IPS-NIHi7 (cell line): ENCODE measurements at regions not wholly inside any gene's neighbourhood (a gene's known extent, or its start where the extent isn't known, plus 50 kb on each side); places are given as distances from the start of the nearest gene placed in this dataset.
"Not testable (repeated sequence)": the region's sequence is repeated elsewhere in the genome, so short reads cannot be mapped to it uniquely, and the experiment has no call there.

ENCODE experiments used
- DNase-seq: peaks from one replicate; pipeline ENCODE4 v3.0.0; 2012; ENCODE audit warnings: mixed read lengths; ENCODE audit errors: extremely low spot score

DNA sequence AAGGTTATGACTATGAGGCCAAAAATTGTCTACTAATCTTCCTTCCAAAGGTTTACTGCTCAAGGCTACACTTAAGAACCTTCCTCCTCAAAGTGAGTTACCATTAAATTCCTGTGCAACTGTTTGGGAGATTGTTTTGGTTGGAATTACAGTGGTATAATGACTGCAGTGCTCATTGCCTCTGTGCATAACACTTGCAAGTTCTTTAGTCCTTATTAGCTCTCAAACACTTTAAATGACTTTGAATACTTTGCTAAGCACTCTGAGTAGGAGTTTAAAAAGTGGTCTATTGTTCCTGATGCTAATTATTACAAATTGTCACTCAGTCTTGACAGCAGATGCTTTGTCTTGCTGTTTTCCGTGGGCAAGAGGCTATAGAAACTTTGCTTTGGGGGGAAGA is 422.8 kb upstream of the PABPC4L start:
- DNase-seq = peak; percentile 11

DNA sequence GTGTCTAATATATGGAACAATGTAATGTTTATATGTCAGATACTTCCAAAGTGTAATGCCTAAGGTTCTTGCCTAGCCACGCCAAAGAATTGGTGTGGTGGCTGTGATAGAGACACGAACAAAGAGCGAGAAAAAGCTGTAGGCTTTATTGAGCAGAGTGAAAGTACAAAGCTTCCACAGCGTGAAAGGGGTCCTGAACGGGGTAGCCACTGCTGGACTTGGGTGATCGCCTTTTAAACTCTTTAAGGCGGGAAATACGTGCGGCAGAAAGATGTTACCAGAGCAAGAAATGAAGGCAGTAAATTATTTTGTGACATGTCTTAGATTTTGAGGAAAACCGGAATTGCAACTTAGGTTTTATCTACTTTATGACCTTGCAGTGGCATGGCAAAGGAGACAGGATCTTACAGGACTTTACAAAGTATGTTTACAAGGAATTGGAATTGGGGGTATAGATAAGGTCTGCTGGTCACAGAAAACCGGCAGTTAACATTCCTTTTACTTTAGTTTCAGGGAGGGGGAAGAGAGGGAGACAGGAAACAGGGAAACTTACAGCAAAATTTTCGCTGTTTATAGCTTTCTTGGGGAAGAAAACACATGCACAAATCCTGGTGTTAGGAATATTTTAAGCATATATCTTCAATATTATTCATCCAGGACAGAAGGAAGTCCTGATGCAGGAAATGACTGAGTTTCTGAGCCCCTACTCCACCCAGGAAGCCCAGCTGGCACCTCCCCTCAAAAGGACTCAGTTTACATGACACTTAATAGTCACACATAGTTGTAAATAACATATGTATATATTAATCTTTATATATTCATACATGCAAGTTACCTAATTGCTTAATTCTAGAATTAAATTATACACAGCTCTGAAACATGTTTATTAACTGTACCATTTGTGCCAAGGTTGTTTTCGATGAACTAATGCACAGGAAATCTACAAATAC is 421.3 kb upstream of the PABPC4L start:
- DNase-seq = not testable (repeated sequence)

- no peak for DNase-seq
Measured at GRCh38 chr4:134622199-134622598, 420.6 kb upstream of the PABPC4L start.

DNA sequence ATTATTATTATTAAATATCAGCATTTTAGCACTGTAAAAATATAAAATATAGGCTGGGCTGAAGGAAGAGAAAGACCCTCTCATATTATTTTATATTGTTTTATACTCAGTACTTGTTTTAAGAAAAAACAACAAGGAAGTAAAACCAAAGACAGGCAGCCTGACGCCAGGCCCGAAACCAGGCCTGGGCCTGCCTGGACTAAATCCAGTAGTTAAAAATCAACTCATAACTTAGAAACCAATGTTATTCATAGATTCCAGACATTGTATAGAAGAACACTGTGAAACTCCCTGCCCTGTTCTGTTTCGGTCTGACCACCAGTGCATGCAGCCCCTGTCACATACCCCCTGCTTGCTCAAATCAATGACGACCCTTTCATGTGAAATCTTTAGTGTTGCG is 420.1 kb upstream of the PABPC4L start:
- DNase-seq = not testable (repeated sequence)

GRCh38 chr4:134610956-134611355 is 409.4 kb upstream of the PABPC4L start:
- DNase-seq = no peak

- DNase-seq = no peak
Measured at GRCh38 chr4:134610172-134610571, 408.6 kb upstream of the PABPC4L start.

DNA sequence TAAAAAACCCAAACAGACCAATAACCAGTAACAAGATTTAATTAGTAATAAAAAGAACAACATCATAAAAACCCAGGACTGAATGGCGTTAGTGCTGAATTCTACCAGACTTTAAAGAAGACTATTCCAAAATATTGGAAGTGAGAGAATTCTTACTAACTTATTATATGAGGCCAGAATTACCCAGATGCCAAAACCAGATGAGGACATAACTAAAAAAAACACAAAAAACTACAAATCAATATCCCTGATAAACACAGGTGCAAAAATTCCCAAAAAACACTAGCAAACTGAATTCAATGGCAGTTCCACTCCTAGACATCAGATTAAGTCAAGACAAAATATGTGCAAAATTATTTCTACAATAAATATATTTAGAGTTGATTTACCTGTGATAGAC is 400.1 kb upstream of the PABPC4L start:
- DNase-seq = no peak

GRCh38 chr4:134591326-134591725 is 389.7 kb upstream of the PABPC4L start:
- DNase-seq = no peak

DNA sequence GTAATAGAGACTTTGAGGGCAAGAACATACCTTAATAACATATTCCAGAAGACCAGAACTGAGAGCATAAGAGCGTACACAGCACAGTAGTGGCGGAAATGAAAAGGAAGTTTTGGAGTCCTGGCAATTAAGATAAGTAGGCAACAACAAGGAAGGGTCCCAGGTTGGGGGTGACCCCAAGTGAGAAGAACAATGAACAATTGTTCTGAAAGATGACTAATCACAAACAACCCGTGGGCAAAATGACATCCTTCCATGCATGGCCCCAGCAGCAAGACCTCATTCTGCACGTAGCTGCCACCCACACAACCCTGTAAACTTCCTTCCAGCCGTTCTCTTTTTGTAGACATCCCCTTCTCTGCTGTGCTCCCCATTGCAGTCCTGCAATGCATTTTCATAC is 384.4 kb upstream of the PABPC4L start:
- peak; percentile 8 for DNase-seq

DNA sequence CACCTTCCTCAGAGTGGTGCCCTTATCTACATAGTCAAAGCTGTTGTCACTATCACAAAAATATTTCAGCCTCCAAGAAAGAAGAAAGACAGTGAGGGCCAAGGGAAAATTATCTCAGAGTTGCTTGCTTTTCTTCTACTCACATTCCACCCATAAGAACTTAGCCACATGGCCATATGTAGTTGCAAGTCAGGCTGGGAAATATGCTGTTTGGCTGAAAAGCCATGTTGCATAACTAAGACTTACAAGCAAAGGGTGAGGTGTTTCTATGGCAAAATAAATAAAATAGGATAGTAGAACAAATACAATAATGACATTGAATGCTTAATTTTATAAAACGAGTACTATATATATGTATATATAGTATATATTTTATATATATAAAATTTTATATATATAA is 365.9 kb upstream of the PABPC4L start:
- no peak for DNase-seq

DNA sequence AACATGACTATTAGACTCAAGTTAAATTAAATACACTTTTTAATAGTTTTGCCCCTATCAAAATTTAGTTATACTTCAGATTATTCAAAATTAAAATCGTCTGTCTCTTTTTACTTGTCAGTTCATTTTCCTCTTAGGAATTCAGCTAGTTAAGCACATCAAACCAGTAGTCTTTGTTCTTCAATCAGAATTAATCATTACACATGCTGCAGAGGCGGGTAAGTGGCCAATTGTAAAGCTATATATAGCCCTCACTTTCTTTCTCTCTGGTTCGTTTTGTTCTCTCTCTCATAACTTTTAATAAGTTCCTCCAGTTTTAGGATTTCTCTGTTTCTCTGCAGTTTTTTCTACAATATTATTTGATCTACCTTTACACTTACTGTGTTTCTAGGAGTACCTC is 359.1 kb upstream of the PABPC4L start:
- no peak for DNase-seq

- no peak for DNase-seq
Measured at GRCh38 chr4:134552063-134552462, 350.5 kb upstream of the PABPC4L start.

GRCh38 chr4:134551348-134551747 is 349.8 kb upstream of the PABPC4L start:
- DNase-seq = no peak

DNA sequence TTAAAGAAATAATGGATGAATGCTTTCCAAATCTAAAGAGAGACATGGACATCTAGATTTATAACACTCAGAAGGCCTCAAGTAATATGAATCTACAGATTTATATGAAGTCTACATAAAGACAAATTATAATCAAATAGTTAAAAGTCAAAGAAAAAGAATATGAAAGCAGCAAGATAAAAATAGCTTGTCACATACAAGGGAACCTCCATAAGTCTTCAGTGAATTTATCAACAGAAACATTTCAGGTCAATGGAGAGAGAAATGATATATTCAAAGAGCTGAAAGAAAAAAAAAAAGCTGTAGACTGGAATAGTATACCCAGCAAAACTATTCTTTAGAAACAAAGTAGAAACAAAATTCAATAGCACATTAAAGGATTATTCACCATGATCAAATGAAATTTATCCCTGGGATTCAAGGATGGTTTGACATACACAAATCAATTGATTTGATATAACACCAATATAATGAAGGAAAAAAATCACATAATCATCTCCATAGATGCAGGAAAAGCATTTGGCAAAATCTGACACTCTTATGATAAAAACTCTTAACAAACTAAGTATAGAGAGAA is 346.6 kb upstream of the PABPC4L start:
- no peak for DNase-seq

DNA sequence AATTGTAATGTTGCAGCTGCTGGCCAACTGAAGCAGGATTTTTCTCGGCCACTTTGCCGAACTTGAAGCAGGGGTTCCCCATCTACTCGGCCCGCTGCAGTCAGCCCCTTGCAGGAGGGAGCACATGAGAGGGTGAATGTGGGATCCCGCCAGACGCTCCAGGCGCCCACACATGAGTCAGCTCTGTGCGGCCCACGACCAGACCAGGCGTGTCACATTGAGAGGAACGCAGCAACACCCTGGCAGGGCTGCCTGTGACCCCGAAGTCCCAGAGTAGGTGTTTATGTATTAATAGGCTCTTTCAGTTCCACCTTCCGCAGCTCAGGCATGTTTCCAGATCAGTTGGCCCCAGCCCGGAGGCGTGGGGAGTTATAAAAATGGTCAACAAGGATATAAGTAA is 344.7 kb upstream of the PABPC4L start:
- no peak for DNase-seq

DNA sequence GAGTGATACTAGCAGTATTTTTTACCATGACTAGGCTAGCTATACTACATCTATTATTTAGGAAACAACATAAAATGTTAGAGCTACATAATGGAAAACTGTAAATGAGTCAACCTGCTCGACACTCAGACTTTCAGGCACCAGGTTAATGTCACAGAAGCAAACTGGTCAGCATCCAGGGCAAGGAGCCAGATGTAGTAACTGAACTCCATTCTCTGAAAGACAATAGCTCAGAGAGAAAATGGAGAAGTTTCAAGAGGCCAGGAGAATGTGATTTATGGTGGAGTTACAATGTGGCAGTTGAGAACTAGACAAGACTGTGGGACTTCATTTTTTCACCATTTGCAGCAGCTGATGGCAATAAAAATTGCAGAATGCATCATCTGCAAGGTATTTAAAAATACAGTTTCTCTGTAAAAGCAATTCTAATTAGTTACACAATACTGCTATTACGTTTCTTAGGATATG is 342.7 kb upstream of the PABPC4L start:
- DNase-seq = no peak

- DNase-seq = no peak
Measured at GRCh38 chr4:134540588-134540987, 339.0 kb upstream of the PABPC4L start.

- no peak for DNase-seq
Measured at GRCh38 chr4:134539729-134540231, 338.2 kb upstream of the PABPC4L start.

DNA sequence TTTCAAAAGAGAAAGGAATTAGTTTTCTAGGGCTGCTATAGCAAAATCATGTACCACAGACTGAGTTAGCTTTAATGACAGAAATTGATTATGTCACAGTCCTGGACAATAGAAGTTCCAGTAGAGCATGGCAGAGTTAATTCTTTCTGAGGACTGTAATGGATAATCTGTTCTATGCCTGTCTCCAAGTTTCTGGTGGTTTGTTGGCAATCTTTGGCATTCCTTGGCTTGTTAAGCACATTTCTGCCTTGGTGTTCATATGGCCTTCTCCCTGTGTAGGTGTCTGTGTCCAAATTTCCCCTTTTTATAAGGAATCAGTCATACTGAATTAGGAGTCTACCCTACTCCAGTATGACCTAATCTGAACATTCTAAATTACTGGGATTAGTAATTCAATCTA is 336.1 kb upstream of the PABPC4L start:
- no peak for DNase-seq

DNA sequence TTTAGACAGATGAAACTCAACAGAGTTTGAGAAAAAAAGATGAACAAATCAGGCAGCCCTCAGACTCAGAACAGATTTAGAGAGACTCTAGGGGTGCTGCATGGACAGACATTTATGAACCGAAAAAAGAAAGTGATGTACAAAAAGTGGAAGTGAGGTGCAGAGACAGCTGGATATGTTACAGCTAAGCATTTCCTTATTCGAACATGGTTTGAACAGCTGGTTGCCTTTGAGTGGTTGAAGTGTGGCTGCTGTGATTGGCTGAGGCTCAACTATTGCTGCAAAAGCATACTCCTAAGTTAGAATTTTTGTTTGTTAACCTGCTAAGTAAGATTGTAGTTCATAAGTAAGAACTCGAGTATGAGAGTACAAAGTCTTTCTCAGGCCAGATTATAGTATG is 331.5 kb upstream of the PABPC4L start:
- no peak for DNase-seq

GRCh38 chr4:134531013-134531412 is 329.4 kb upstream of the PABPC4L start:
- DNase-seq = no peak

- DNase-seq = no peak
Measured at GRCh38 chr4:134529629-134530028, 328.0 kb upstream of the PABPC4L start.
